ENCODE measurements at regions not wholly inside any gene's neighbourhood (a gene's known extent, or its start where the extent isn't known, plus 50 kb on each side); places are given as distances from the start of the nearest gene placed in this dataset.

GRCh38 chr12:4213471-4213870, 60.1 kb upstream of the CCND2 start:
- TF ChIP-seq POLR2A (IDR thresholded peaks at IDR 0.05; ENCODE audit: low read depth, low read length) (no peak), CTCF (IDR thresholded peaks at IDR 0.05; ENCODE audit: extremely low read depth in 1 of 2, insufficient read depth in 1 of 2, low read depth in 1 of 2, low read length in 2 of 2) (no peak), JUN (IDR thresholded peaks at IDR 0.05; ENCODE audit: borderline replicate concordance, insufficient read depth, insufficient read length, low read depth) (no peak), POLR2AphosphoS5 (IDR thresholded peaks at IDR 0.05; ENCODE audit: insufficient read depth, low read depth, low read length) (no peak)

All from endothelial cell of umbilical vein (primary cell).